ENCODE measurements at regions not wholly inside any gene's neighbourhood (a gene's known extent, or its start where the extent isn't known, plus 50 kb on each side); places are given as distances from the start of the nearest gene placed in this dataset.
A peak's percentile ranks its signal among the peaks of the same experiment; 100 is the strongest.

GRCh38 chr11:45518833-45519535, 146.4 kb downstream of the CHST1 start:
- TF ChIP-seq ZNF274 (IDR thresholded peaks at IDR 0.05; ENCODE audit: low read depth, low read length) (no peak), YY1 (IDR thresholded peaks at IDR 0.05; ENCODE audit: insufficient read depth, insufficient read length) (no peak), SUZ12 (IDR thresholded peaks at IDR 0.05; ENCODE audit: extremely low read depth, insufficient read depth, insufficient read length) (no peak)
- no peak for DNase-seq (ENCODE audit: low read depth, low spot score)
- H3K27me3 ChIP-seq (ENCODE audit: insufficient read depth, insufficient read length) = no peaks in the 10 kb centered on the region

GRCh38 chr11:45518141-45518832, 147.1 kb downstream of the CHST1 start:
- DNase-seq (ENCODE audit: low read depth, low spot score) = no peak

More at GRCh38 chr11:45518833-45519535, 146.4 kb downstream of the CHST1 start:
- Histone ChIP-seq H3K4me3 (ENCODE audit: insufficient read length, low read depth) (no peak overlapping the region), H3K9me3 (ENCODE audit: insufficient read depth, low read length) (0 out of 2 replicates have a peak, but pooled peaks cover 6% of the 10 kb centered on the region), H3K36me3 (ENCODE audit: insufficient read depth, insufficient read length, low read length) (no peaks in the 10 kb centered on the region), H3K4me1 (ENCODE audit: insufficient read depth, insufficient read length) (no peaks in the 10 kb centered on the region), H3K9ac (ENCODE audit: insufficient read length, low read depth) (no peak overlapping the region)

DNA sequence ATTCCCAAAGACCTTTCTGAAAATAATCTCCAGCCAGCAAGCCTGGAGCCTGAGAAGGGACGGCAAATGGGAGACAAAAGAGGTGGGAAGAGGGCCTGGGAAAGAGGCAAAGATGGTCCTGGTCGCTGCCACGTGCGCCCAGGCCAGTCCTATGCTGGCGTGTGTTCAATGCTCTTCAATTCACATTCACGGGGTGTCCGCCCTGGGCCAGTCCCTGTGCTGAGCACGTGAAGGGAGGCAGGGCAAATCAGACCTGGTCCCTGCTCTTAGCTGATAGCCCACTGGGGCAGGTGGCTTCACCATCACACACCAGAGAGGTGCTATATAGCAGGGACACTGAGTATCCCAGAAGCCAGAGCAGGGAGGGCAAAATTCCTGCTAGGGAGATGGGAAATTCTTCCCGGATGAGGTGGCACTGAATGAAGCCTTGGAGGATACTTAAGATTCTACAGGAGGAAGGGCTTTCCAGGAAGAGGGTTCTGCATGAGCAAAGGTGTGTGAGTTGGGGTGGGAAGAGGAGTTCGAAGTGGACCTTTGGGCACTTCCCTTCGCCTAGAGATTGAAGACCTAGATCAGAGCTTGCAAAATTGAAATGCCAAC, 148.2 kb downstream of the CHST1 start:
- peaks cover 2% of the 10 kb centered on the region for H3K4me1 ChIP-seq (ENCODE audit: insufficient read depth, insufficient read length)
- H3K27me3 ChIP-seq (ENCODE audit: insufficient read depth, insufficient read length) = no peaks in the 10 kb centered on the region
- DNase-seq (ENCODE audit: low read depth, low spot score) = peak; percentile 22
- H3K4me3 ChIP-seq (ENCODE audit: insufficient read length, low read depth) = no peak overlapping the region
- TF ChIP-seq YY1 (IDR thresholded peaks at IDR 0.05; ENCODE audit: insufficient read depth, insufficient read length) (no peak), ZNF274 (IDR thresholded peaks at IDR 0.05; ENCODE audit: low read depth, low read length) (no peak), SUZ12 (IDR thresholded peaks at IDR 0.05; ENCODE audit: extremely low read depth, insufficient read depth, insufficient read length) (no peak)
- no peak overlapping the region for H3K9ac ChIP-seq (ENCODE audit: insufficient read length, low read depth)
- no peaks in the 10 kb centered on the region for H3K36me3 ChIP-seq (ENCODE audit: insufficient read depth, insufficient read length, low read length)
- no peaks in the 10 kb centered on the region for H3K9me3 ChIP-seq (ENCODE audit: insufficient read depth, low read length)

More at GRCh38 chr11:45518141-45518832, 147.1 kb downstream of the CHST1 start:
- H3K4me3 ChIP-seq (ENCODE audit: insufficient read length, low read depth) = no peak overlapping the region
- H3K27me3 ChIP-seq (ENCODE audit: insufficient read depth, insufficient read length) = no peaks in the 10 kb centered on the region
- TF ChIP-seq YY1 (IDR thresholded peaks at IDR 0.05; ENCODE audit: insufficient read depth, insufficient read length) (no peak), SUZ12 (IDR thresholded peaks at IDR 0.05; ENCODE audit: extremely low read depth, insufficient read depth, insufficient read length) (no peak), ZNF274 (IDR thresholded peaks at IDR 0.05; ENCODE audit: low read depth, low read length) (no peak)
- H3K9ac ChIP-seq (ENCODE audit: insufficient read length, low read depth) = no peak overlapping the region
- H3K9me3 ChIP-seq (ENCODE audit: insufficient read depth, low read length) = 0 out of 2 replicates have a peak, but pooled peaks cover 5% of the 10 kb centered on the region
- H3K4me1 ChIP-seq (ENCODE audit: insufficient read depth, insufficient read length) = peaks cover 2% of the 10 kb centered on the region
- no peaks in the 10 kb centered on the region for H3K36me3 ChIP-seq (ENCODE audit: insufficient read depth, insufficient read length, low read length)

- Histone ChIP-seq H3K4me1 (ENCODE audit: insufficient read depth, insufficient read length) (peaks cover 2% of the 10 kb centered on the region), H3K4me3 (ENCODE audit: insufficient read length, low read depth) (no peak overlapping the region), H3K36me3 (ENCODE audit: insufficient read depth, insufficient read length, low read length) (no peaks in the 10 kb centered on the region), H3K9ac (ENCODE audit: insufficient read length, low read depth) (no peak overlapping the region), H3K9me3 (ENCODE audit: insufficient read depth, low read length) (no peaks in the 10 kb centered on the region), H3K27me3 (ENCODE audit: insufficient read depth, insufficient read length) (peaks cover 11% of the 10 kb centered on the region)
- TF ChIP-seq ZNF274 (IDR thresholded peaks at IDR 0.05; ENCODE audit: low read depth, low read length) (no peak), SUZ12 (IDR thresholded peaks at IDR 0.05; ENCODE audit: extremely low read depth, insufficient read depth, insufficient read length) (no peak), YY1 (IDR thresholded peaks at IDR 0.05; ENCODE audit: insufficient read depth, insufficient read length) (no peak)
- DNase-seq (ENCODE audit: low read depth, low spot score) = no peak
Measured at GRCh38 chr11:45513821-45514340, 151.5 kb downstream of the CHST1 start.

DNA sequence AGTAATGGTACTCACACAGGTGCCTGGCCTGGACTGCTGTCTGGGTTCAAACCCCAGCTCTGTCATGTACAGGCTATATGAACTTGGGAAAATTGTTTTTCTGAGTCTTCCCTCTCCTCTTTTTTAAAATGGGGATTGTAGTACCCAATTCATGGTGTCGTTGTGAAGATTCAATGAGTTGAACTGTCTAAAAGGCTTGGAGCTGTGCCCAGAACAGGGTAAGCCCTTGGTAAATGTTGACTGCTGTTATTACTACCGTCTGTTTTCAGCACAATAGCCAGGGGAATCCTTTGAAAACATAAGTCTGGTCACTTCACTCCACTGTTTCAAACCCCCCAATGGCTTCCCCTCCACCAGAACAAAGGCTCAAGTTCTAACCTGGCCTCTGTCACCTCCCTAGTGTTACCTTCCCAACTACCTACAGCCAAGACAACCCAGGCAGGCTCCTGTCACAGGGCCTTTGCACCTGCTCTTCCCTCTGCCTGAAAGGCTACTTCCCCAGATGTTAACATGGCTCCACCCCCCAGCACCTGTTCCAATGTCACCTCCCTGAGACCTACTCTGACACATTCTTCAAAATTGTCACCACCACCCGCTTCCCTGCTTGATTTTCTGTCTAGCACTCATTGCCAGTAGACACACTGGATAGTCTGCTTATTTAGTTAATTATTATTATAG, 152.8 kb downstream of the CHST1 start:
- Histone ChIP-seq H3K9ac (ENCODE audit: insufficient read length, low read depth) (no peak overlapping the region), H3K27me3 (ENCODE audit: insufficient read depth, insufficient read length) (peaks cover 11% of the 10 kb centered on the region), H3K36me3 (ENCODE audit: insufficient read depth, insufficient read length, low read length) (no peaks in the 10 kb centered on the region), H3K4me3 (ENCODE audit: insufficient read length, low read depth) (no peak overlapping the region), H3K9me3 (ENCODE audit: insufficient read depth, low read length) (no peaks in the 10 kb centered on the region), H3K4me1 (ENCODE audit: insufficient read depth, insufficient read length) (peaks cover 2% of the 10 kb centered on the region)
- no peak for TF ChIP-seq YY1 (IDR thresholded peaks at IDR 0.05; ENCODE audit: insufficient read depth, insufficient read length)
- no peak for TF ChIP-seq SUZ12 (IDR thresholded peaks at IDR 0.05; ENCODE audit: extremely low read depth, insufficient read depth, insufficient read length)
- TF ChIP-seq ZNF274 (IDR thresholded peaks at IDR 0.05; ENCODE audit: low read depth, low read length) = no peak
- no peak for DNase-seq (ENCODE audit: low read depth, low spot score)

DNA sequence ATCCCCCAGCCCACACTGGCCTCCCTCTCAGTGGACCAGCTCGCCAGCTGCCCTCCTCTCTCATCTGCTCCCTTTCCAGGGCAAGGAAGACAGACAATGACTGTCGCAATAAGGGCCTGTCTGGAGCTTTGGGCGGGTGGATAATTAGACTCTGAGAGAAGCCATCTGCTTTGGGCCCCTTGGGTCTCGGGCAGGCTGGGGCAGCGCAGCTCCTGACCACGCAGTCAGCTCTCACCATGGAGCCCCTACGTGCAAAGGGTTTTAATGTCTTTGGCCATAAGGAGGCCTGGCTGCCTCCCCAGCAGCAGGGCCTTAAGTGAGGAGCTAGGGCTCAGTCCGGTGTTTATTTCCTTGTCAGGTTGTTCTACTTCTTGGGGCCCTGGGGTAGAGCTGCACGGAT, 153.9 kb downstream of the CHST1 start:
- no peak overlapping the region for H3K4me3 ChIP-seq (ENCODE audit: insufficient read length, low read depth)
- H3K4me1 ChIP-seq (ENCODE audit: insufficient read depth, insufficient read length) = peaks cover 2% of the 10 kb centered on the region
- no peaks in the 10 kb centered on the region for H3K9me3 ChIP-seq (ENCODE audit: insufficient read depth, low read length)
- no peak for TF ChIP-seq SUZ12 (IDR thresholded peaks at IDR 0.05; ENCODE audit: extremely low read depth, insufficient read depth, insufficient read length)
- no peak for DNase-seq (ENCODE audit: low read depth, low spot score)
- peaks cover 11% of the 10 kb centered on the region for H3K27me3 ChIP-seq (ENCODE audit: insufficient read depth, insufficient read length)
- no peaks in the 10 kb centered on the region for H3K36me3 ChIP-seq (ENCODE audit: insufficient read depth, insufficient read length, low read length)
- H3K9ac ChIP-seq (ENCODE audit: insufficient read length, low read depth) = no peak overlapping the region

Data from NT2/D1 (cell line).